Stomach (tissue), 4 donors: ENCODE measurements at regions not wholly inside any gene's neighbourhood (a gene's known extent, or its start where the extent isn't known, plus 50 kb on each side); places are given as distances from the start of the nearest gene placed in this dataset.
"Not testable (repeated sequence)": the region's sequence is repeated elsewhere in the genome, so short reads cannot be mapped to it uniquely, and the experiment has no call there.

Source experiments
- POLR2A ChIP-seq, 4 donors: fragments of 450-650 bp; IDR thresholded peaks; one replicate each; pipeline ENCODE4 v1.6.1; 2016; ENCODE audit warnings: antibody characterized with exemption in 4 of 4, control low read depth in 2 of 4, mild to moderate bottlenecking in 1 of 4, moderate library complexity in 1 of 4
- TF ChIP-seq, protein P1 (sequence below), 7 experiments: fragments of 450-650 bp in 4 of 7; fragments of 200-600 bp in 3 of 7; sonication (generic) in 3 of 7; IDR thresholded peaks; one replicate each; pipeline ENCODE4 v1.5.1; 2016 to 2019; ENCODE audit warnings: antibody characterized with exemption in 7 of 7, control low read depth in 2 of 7, mild to moderate bottlenecking in 1 of 7

DNA sequence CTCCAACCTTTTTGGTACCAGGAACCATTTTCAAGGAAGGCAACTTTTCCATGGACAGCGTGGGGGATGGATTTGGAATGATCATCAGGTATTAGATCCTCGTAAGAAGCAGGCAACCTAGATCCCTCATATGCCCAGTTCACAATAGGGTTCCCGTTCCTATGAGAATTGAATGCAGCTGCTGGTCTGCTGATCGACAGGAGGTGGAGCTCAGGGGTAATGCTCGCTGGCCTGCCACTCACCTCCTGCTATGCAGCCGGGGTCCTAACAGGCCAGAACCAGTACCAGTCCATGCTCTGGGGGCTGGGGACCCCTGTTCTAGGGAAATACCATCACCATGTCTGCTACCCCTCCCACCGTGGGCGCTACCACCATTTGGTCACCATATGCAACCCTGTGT lies 167.2 kb upstream of the NBPF19 start:
- TF ChIP-seq, protein P1, sequence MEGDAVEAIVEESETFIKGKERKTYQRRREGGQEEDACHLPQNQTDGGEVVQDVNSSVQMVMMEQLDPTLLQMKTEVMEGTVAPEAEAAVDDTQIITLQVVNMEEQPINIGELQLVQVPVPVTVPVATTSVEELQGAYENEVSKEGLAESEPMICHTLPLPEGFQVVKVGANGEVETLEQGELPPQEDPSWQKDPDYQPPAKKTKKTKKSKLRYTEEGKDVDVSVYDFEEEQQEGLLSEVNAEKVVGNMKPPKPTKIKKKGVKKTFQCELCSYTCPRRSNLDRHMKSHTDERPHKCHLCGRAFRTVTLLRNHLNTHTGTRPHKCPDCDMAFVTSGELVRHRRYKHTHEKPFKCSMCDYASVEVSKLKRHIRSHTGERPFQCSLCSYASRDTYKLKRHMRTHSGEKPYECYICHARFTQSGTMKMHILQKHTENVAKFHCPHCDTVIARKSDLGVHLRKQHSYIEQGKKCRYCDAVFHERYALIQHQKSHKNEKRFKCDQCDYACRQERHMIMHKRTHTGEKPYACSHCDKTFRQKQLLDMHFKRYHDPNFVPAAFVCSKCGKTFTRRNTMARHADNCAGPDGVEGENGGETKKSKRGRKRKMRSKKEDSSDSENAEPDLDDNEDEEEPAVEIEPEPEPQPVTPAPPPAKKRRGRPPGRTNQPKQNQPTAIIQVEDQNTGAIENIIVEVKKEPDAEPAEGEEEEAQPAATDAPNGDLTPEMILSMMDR (IDR thresholded peaks at IDR 0.05), result not testable (repeated sequence)
- TF ChIP-seq POLR2A (IDR thresholded peaks at IDR 0.05), result not testable (repeated sequence)
